Ishikawa (cell line): ENCODE measurements at regions not wholly inside any gene's neighbourhood (a gene's known extent, or its start where the extent isn't known, plus 50 kb on each side); places are given as distances from the start of the nearest gene placed in this dataset.

ENCODE experiments used
- CEBPB ChIP-seq: IDR thresholded peaks from 2 replicates; pipeline ENCODE4 v1.6.1; 2012
- EGR1 ChIP-seq: IDR thresholded peaks from 2 replicates; pipeline ENCODE4 v1.6.1; 2012
- EP300 ChIP-seq: IDR thresholded peaks from 2 replicates; pipeline ENCODE4 v1.6.1; 2012; ENCODE audit warnings: borderline replicate concordance
- FOXM1 ChIP-seq: IDR thresholded peaks from 2 replicates; pipeline ENCODE4 v1.6.1; 2012; ENCODE audit warnings: low read depth, borderline replicate concordance
- TAF1 ChIP-seq: IDR thresholded peaks from 2 replicates; pipeline ENCODE4 v1.6.1; 2012; ENCODE audit warnings: low read depth, mild to moderate bottlenecking
- TCF12 ChIP-seq: IDR thresholded peaks from 2 replicates; pipeline ENCODE4 v1.6.1; 2012; ENCODE audit warnings: low read depth

DNA sequence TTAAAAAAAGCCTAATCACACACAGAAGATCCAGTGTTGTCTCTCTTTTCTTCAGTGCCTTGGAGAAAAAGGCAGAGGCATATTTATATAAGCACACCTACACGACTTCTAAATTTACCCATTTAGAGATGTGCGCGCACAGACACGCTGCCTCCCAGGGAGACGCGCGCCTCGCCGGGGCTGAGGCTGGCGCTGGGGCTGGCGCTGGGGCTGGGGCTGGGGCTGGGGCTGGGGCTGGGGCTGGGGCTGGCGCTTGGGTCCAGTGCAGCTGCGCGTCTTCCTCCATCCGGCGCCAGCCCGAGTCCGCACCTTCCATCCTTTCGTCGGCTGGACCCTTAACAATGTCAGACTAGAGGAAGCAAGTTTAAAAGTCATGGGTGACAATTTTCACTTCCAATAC lies 118.4 kb upstream of the ARID2 start:
- TF ChIP-seq EGR1 (no peak), TCF12 (no peak), FOXM1 (no peak), EP300 (no peak), CEBPB (no peak), TAF1 (no peak)
